Mesothelial cell of epicardium (in vitro differentiated cells): ENCODE measurements at regions not wholly inside any gene's neighbourhood (a gene's known extent, or its start where the extent isn't known, plus 50 kb on each side); places are given as distances from the start of the nearest gene placed in this dataset.

ENCODE experiments used
- DNase-seq, 2 experiments: peaks; one replicate each; pipeline ENCODE4 v3.0.0; 2021; ENCODE audit warnings: low spot score in 2 of 2; ENCODE audit not compliant: unreplicated experiment in 2 of 2
- H3K27ac Mint-ChIP-seq: 2 replicates; pipeline ENCODE4 v1.8.0; 2021; ENCODE audit warnings: mixed read lengths
- H3K27me3 Mint-ChIP-seq: 2 replicates; pipeline ENCODE4 v1.8.0; 2021; ENCODE audit warnings: low read depth, mixed read lengths
- H3K36me3 Mint-ChIP-seq: 2 replicates; pipeline ENCODE4 v1.8.0; 2021; ENCODE audit warnings: mixed read lengths
- H3K4me1 Mint-ChIP-seq: 2 replicates; pipeline ENCODE4 v1.8.0; 2021; ENCODE audit warnings: mixed read lengths
- H3K4me3 Mint-ChIP-seq: 2 replicates; pipeline ENCODE4 v1.8.0; 2021; ENCODE audit warnings: mild to moderate bottlenecking, moderate library complexity, mixed read lengths
- H3K9me3 Mint-ChIP-seq: 2 replicates; pipeline ENCODE4 v1.8.0; 2021; ENCODE audit warnings: mixed read lengths
- CTCF ChIP-seq: fragments of 200-600 bp; sonication (generic); IDR thresholded peaks from one replicate; pipeline ENCODE4 v1.5.0; 2021; ENCODE audit warnings: antibody characterized with exemption; ENCODE audit not compliant: unreplicated experiment

- Mint-ChIP-seq H3K27ac (no peak overlapping the region), H3K4me1 (peaks cover 30% of the 10 kb centered on the region), H3K9me3 (no peaks in the 10 kb centered on the region), H3K27me3 (no peaks in the 10 kb centered on the region), H3K4me3 (no peak overlapping the region), H3K36me3 (no peaks in the 10 kb centered on the region)
- TF ChIP-seq CTCF = no peak
- DNase-seq = no peak
Observed at GRCh38 chr2:153811516-153811915, 60.2 kb upstream of the GALNT13 start.

- Mint-ChIP-seq H3K4me1 (peaks cover 30% of the 10 kb centered on the region), H3K9me3 (no peaks in the 10 kb centered on the region), H3K36me3 (no peaks in the 10 kb centered on the region), H3K27ac (no peak overlapping the region), H3K27me3 (no peaks in the 10 kb centered on the region), H3K4me3 (no peak overlapping the region)
- DNase-seq = no peak
- no peak for TF ChIP-seq CTCF
Observed at GRCh38 chr2:153812632-153813031, 59.1 kb upstream of the GALNT13 start.

GRCh38 chr2:153818242-153818641 is 53.5 kb upstream of the GALNT13 start:
- no peak for DNase-seq
- no peak for TF ChIP-seq CTCF
- no peak overlapping the region for H3K4me3 Mint-ChIP-seq
- H3K4me1 Mint-ChIP-seq = no peaks in the 10 kb centered on the region
- peaks cover 25% of the 10 kb centered on the region for H3K9me3 Mint-ChIP-seq
- no peaks in the 10 kb centered on the region for H3K27me3 Mint-ChIP-seq
- H3K36me3 Mint-ChIP-seq = peaks cover 2% of the 10 kb centered on the region
- no peak overlapping the region for H3K27ac Mint-ChIP-seq

- Mint-ChIP-seq H3K36me3 (peaks cover 2% of the 10 kb centered on the region), H3K4me3 (no peak overlapping the region), H3K27ac (no peak overlapping the region), H3K9me3 (peaks cover 26% of the 10 kb centered on the region), H3K4me1 (peaks cover 3% of the 10 kb centered on the region), H3K27me3 (no peaks in the 10 kb centered on the region)
- no peak for DNase-seq
- no peak for TF ChIP-seq CTCF
Observed at GRCh38 chr2:153819074-153819473, 52.6 kb upstream of the GALNT13 start.

- no peak for DNase-seq
- TF ChIP-seq CTCF = no peak
- no peak overlapping the region for H3K27ac Mint-ChIP-seq
- H3K9me3 Mint-ChIP-seq = peaks cover 26% of the 10 kb centered on the region
- peaks cover 2% of the 10 kb centered on the region for H3K36me3 Mint-ChIP-seq
- H3K27me3 Mint-ChIP-seq = no peaks in the 10 kb centered on the region
- H3K4me3 Mint-ChIP-seq = no peak overlapping the region
- H3K4me1 Mint-ChIP-seq = peaks cover 3% of the 10 kb centered on the region
Observed at GRCh38 chr2:153819501-153819900, 52.2 kb upstream of the GALNT13 start.
